Testis (tissue), 2 donors: ENCODE measurements at regions not wholly inside any gene's neighbourhood (a gene's known extent, or its start where the extent isn't known, plus 50 kb on each side); places are given as distances from the start of the nearest gene placed in this dataset.
"Not testable (repeated sequence)": the region's sequence is repeated elsewhere in the genome, so short reads cannot be mapped to it uniquely, and the experiment has no call there.

Source experiments
- DNase-seq: peaks from one replicate; pipeline ENCODE4 v3.0.0-alpha.2; 2019
- H3K27ac ChIP-seq, 2 donors: fragments of 200-600 bp; sonication (generic); one replicate each; pipeline ENCODE4 v1.5.1; 2019
- H3K27me3 ChIP-seq: fragments of 200-600 bp; sonication (generic); one replicate; pipeline ENCODE4 v1.5.1; 2019
- H3K36me3 ChIP-seq: fragments of 200-600 bp; sonication (generic); one replicate; pipeline ENCODE4 v1.5.1; 2017; ENCODE audit warnings: low read depth; ENCODE audit errors: missing control alignments
- H3K4me1 ChIP-seq: fragments of 200-600 bp; sonication (generic); one replicate; pipeline ENCODE4 v1.5.1; 2019
- H3K4me3 ChIP-seq, 2 donors: fragments of 200-600 bp; sonication (generic); one replicate each; pipeline ENCODE4 v1.5.1; 2017 to 2019
- H3K9me3 ChIP-seq: fragments of 200-600 bp; sonication (generic); one replicate; pipeline ENCODE4 v1.5.1; 2017
- CTCF ChIP-seq, 3 experiments: fragments of 450-650 bp in 2 of 3; fragments of 200-600 bp in 1 of 3; sonication (generic) in 1 of 3; IDR thresholded peaks; one replicate each; pipeline ENCODE4 v1.5.1; 2016 to 2019; ENCODE audit warnings: antibody characterized with exemption in 3 of 3, mild to moderate bottlenecking in 2 of 3, moderate library complexity in 1 of 3
- POLR2A ChIP-seq: fragments of 450-650 bp; IDR thresholded peaks from one replicate; pipeline ENCODE4 v1.6.1; 2017; ENCODE audit warnings: antibody characterized with exemption, mild to moderate bottlenecking, moderate library complexity
- WGBS, 2 donors: methylation state at CpG; one replicate each; pipeline ENCODE4 v1.1.5; 2018; 5-methylcytosine and 5-hydroxymethylcytosine counted together
- intact Hi-C: fragments of 100-400 bp; cut with DNase I; formaldehyde crosslinking; loops from one replicate; pipeline ENCODE4 v1.15.1; 2023; ENCODE audit warnings: low total_unique reads

DNA sequence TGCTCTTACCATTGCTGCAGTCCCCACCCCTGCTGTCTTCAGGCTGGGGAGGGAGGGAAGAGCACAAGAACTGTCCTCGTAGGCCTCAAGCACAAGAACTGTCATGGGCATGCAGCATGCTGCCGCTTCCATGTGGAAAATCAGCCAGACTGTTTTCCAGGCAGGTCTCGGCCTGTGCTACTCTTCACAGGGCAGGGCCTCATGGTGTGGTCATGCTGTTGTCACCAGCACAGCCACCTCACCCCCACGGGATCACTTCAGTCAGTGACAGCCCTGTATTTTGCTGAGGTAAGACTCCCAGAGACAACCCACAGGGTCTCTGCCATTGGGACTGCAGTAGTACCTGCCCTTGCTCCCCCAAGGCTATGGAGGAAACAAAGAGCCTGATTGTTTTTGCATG lies 205.3 kb downstream of the NAP1L3 start:
- no peaks in the 10 kb centered on the region for H3K9me3 ChIP-seq
- TF ChIP-seq POLR2A (no peak), CTCF (IDR thresholded peaks at IDR 0.05) (no peak)
- H3K36me3 ChIP-seq: no peaks in the 10 kb centered on the region
- intact Hi-C loops: no loop called here
- 100% methylated on average over 2 of the region's 4 CpGs; no CpG with 5 or more reads in 1 of the 2 donors for WGBS, 2 donors
- H3K4me3 ChIP-seq: no peak overlapping the region
- no peak for DNase-seq
- no peaks in the 10 kb centered on the region for H3K4me1 ChIP-seq
- H3K27ac ChIP-seq: no peak overlapping the region
- H3K27me3 ChIP-seq: no peaks in the 10 kb centered on the region

DNA sequence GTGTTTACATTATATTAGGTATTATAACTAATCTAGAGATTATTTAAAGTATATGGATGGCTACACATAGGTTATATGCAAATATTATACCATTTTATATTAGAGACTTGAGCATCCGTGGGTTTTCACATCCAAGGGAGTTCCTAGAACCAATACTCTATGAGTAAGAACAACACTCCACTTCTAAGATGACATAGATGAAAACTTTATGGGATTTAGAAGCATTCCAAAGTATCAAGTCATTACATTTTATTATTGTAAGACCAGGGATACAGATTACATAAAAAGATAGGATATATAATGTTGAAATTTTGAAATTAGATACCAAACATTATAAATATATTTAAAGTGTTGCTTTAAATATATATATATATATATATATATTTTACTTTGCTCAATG lies 207.0 kb downstream of the NAP1L3 start:
- Histone ChIP-seq H3K27ac (no peak overlapping the region), H3K27me3 (no peaks in the 10 kb centered on the region), H3K36me3 (no peaks in the 10 kb centered on the region), H3K9me3 (no peaks in the 10 kb centered on the region), H3K4me3 (no peak overlapping the region), H3K4me1 (no peaks in the 10 kb centered on the region)
- intact Hi-C loops: no loop called here
- DNase-seq: no peak
- WGBS, 2 donors: 69 to 96% methylated on average over 1 of the region's 1 CpG
- TF ChIP-seq CTCF (IDR thresholded peaks at IDR 0.05): no peak
- no peak for TF ChIP-seq POLR2A

DNA sequence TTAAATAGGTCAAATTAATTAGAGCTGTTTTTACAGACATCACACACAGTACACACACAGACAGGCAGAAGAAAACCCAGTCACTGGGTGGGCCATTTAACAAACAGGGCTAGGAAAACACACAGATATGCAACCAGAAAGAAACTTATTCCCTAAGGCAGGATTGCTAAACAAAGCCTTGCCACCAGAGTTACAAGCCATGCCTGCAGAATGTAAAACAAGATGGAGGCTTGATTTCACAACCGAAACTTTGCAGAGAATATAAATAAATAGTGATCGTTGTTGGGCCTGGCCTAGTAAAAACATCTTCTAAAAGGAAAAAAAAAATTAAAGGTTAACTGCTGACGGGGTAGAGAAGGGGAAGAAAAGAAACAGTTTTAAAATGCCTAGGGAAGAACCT lies 212.3 kb downstream of the NAP1L3 start:
- no peaks in the 10 kb centered on the region for H3K36me3 ChIP-seq
- TF ChIP-seq CTCF (IDR thresholded peaks at IDR 0.05) (no peak), POLR2A (no peak)
- DNase-seq: no peak
- 31 to 52% methylated on average over 3 of the region's 3 CpGs for WGBS, 2 donors
- no peaks in the 10 kb centered on the region for H3K27me3 ChIP-seq
- H3K27ac ChIP-seq: no peak overlapping the region
- intact Hi-C loops: no loop called here
- H3K4me1 ChIP-seq: no peaks in the 10 kb centered on the region
- H3K9me3 ChIP-seq: no peaks in the 10 kb centered on the region
- no peak overlapping the region for H3K4me3 ChIP-seq

DNA sequence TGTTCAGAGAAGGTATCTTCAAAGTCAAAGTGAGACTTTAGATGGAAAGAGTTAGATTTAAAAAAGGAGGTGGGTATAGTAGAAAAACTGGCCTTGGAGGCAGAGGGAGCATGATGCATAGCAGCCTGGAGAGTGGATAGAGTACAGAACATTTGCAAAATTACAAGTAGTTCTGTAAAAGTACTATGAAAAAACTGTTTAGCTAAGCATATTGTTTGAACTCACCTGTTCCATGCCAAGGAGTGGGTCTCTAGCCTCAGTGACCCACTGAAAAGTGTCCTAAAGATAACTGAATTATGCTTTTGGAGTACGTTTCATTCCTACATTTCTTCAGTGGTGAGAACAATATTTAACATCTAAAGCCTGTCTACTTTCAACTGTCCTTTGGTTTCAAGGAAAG lies 218.9 kb downstream of the NAP1L3 start:
- Histone ChIP-seq H3K4me1 (no peaks in the 10 kb centered on the region), H3K4me3 (no peak overlapping the region), H3K9me3 (no peaks in the 10 kb centered on the region), H3K27me3 (no peaks in the 10 kb centered on the region), H3K36me3 (no peaks in the 10 kb centered on the region), H3K27ac (no peak overlapping the region)
- intact Hi-C loops: no loop called here
- DNase-seq: no peak
- WGBS, 2 donors: 87 to 90% methylated on average over 1 of the region's 1 CpG
- TF ChIP-seq POLR2A (no peak), CTCF (IDR thresholded peaks at IDR 0.05) (no peak)

DNA sequence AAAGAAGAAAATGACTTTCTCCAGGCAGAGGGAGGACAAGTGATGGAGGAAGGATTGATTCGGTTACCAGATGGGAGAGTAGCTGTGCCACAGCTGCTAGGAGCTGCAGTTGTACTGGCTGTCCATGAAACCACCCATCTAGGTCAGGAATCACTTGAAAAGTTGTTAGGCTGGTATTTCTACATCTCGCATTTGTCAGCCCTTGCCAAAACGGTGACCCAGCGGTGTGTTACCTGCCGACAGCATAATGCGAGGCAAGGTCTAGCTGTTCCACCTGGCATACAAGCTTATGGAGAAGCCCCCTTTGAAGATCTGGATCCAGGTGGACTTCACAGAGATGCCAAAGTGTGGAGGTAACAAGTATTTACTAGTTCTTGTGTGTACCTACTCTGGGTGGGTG lies 238.7 kb downstream of the NAP1L3 start:
- intact Hi-C loops, H3K36me3 ChIP-seq, H3K4me3 ChIP-seq, H3K9me3 ChIP-seq, DNase-seq, H3K27ac ChIP-seq, H3K27me3 ChIP-seq, H3K4me1 ChIP-seq: not testable (repeated sequence)
- WGBS, 2 donors: 67 to 100% methylated on average over 1 to 6 of the region's 6 CpGs
